A673 (cell line): ENCODE measurements at regions not wholly inside any gene's neighbourhood (a gene's known extent, or its start where the extent isn't known, plus 50 kb on each side); places are given as distances from the start of the nearest gene placed in this dataset.
"Not testable (repeated sequence)": the region's sequence is repeated elsewhere in the genome, so short reads cannot be mapped to it uniquely, and the experiment has no call there.

ENCODE experiments used
- CTCF ChIP-seq: fragments of 300-800, 200-600 bp; sonication (generic); conservative IDR thresholded peaks from 2 replicates; pipeline ENCODE4 v1.5.1; 2017; ENCODE audit warnings: low read depth, mild to moderate bottlenecking, antibody characterized with exemption, low read length, moderate library complexity, mixed read lengths
- EZH2 ChIP-seq: fragments of 200-600 bp; sonication (generic); IDR thresholded peaks from 2 replicates; pipeline ENCODE4 v1.6.1; 2017; ENCODE audit warnings: borderline replicate concordance, low read depth, mild to moderate bottlenecking, mixed read lengths, antibody characterized with exemption, low read length; ENCODE audit not compliant: poor library complexity, severe bottlenecking

DNA sequence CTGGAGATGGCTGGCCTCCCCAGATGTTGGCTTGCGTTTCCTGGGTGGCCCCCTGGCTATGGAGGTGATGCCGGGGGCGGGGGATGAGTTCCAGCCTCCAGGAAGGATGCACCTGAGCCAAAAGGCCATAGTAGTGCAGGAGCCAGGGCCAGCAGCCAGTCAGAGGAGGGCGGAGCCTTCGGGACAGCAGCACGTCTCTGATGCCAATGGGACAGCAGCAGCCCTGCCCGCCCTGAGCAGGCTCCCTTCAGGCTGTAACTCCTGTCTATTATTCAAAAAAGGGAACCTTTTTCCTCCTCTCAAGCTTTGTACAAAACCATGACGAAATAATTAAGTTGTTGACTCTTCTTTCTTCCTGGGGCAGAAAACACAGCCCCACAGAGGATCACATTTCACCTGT lies 189.7 kb downstream of the BCL2L11 start:
- TF ChIP-seq CTCF, EZH2: not testable (repeated sequence)
